ENCODE measurements at regions not wholly inside any gene's neighbourhood (a gene's known extent, or its start where the extent isn't known, plus 50 kb on each side); places are given as distances from the start of the nearest gene placed in this dataset.

GRCh38 chr16:48011878-48012658 lies 143.7 kb downstream of the ABCC12 start:
- no peak overlapping the region for H3K27ac ChIP-seq
- H3K4me3 ChIP-seq = no peak overlapping the region

DNA sequence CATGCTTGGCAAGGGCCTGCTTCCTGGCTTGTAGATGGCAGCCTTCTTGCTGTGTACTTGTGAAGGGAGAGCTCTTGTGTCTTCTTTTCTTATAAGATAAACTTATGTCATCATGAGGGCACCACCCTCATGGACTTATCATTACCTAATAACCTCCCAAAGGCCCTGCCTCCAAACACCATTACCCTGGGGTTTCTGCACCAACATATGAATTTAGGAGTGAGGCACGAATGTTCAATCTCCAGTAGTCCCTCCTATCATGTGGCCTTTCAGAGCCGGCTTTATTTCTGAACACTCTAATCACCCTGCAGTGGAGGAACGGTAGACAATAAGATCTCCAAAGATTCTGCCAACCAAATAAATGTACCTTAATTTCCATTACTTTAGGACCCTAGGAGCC lies 144.3 kb downstream of the ABCC12 start:
- H3K27ac ChIP-seq = no peak overlapping the region
- H3K4me3 ChIP-seq = no peak overlapping the region

DNA sequence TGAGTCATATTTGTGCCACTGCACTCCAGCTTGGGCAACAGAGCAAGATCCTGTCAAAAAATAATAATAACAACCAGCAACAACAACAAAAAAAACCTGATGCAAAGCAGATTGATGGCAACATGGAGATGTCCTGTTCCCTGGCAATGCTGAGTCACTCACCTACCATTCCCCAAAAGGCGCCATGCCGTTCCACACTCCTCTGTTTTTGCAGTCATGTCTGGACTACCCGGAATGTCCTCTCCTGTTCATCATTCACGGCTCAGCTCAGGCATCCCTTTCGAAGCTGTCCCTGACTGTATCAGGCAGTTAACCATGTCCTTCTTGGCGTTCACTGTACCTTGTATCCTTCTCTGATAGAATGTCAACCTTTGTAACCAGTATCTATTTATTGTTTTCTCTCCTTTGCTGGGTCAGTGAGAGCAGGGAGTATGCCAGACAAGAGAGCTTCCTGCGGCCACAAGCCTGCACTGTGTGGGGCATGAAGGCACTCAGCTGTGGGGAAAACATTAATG lies 147.7 kb downstream of the ABCC12 start:
- H3K4me3 ChIP-seq = no peak overlapping the region

DNA sequence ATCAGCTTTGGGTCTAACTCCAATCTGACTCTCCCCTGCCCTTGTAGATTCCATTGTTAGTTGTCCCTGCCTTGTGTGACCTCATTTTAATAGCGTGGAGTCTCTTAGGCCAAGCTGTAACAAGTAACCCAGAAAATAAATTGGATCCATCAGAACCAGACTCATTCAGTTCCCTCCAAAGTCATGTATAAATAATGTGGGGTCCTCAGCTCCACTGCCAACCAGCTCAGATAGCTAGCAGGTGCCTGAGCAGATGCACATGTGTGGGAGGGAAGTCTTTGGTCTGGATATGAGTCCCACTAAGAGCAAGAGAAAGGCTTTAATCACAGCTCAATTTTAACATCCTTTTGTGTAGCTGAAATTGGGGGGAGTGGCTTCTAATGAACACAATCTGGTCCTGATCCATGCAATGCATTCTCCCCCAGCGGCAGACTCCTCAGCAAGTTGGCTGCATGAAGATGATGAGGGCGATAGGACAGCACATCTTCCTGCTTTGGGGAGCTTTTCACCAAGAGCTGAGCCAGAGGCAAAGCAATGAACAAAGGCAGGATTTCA lies 151.6 kb downstream of the ABCC12 start:
- no peak overlapping the region for H3K27ac ChIP-seq
- H3K4me3 ChIP-seq = no peak overlapping the region

More for the DNA sequence above, 147.7 kb downstream of the ABCC12 start:
- H3K27ac ChIP-seq = no peak overlapping the region

DNA sequence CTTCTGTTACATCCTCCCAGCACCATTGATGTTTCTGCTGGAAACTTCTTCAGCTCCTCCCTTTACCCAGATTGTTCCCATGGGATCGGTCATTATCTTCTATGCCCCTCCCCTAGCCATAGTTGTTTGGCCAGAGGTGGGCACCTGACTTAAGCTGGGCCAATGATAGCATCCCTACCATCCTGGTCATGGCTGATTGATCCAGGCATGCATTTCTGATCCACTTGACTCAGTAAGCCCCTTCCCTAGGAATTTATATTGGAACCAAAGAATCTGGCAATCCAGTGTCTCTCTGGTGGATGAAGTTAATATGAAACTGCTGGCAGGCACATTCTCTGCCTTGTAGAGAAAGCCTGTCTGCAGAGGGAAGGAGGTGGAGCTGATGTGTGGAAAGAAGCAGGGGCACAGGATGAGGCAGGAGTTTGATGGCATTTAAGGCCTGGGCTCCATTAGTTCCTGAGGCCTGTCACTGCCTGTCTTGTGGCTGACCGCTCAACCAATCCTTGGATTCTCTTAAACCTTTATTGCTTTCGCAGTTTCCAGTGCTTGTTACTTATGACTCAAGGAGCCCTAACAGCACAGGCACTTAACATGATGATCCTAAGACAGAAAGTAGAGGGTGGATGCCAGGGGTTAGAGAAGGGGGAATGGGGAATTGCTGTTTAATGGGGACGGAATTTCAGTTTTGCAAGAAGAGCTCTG lies 152.4 kb downstream of the ABCC12 start:
- Histone ChIP-seq H3K4me3 (no peak overlapping the region), H3K27ac (no peak overlapping the region)

DNA sequence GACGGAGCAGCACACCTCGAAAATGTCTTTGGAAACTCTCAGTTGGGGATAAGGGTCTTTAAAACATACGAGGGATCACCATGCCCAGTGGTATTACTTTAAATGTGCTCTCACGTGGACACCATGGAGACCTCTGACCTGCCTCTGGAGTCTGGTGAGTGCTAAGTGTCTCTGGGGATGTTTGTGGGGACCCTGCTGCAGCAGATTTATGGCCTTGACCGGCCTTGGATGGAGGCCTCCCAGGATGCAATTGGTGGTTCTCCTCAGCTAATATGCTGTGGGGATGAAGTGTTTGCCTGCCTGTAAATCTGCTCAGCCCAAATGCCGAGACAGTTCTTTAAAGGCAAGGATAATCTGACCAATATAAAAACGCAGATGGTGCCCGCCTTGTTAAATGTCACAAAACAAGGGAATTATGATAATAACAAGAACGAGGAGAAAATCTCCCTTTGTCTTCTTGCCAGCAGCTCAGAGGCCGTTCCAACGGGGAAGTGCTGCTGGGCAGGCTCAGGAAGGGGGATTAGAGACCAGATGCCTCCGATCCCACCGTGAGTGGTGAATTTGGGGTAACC lies 154.4 kb downstream of the ABCC12 start:
- Histone ChIP-seq H3K27ac (no peak overlapping the region), H3K4me3 (no peak overlapping the region)

- Histone ChIP-seq H3K4me3 (no peak overlapping the region), H3K27ac (no peak overlapping the region)
Measured at GRCh38 chr16:48000622-48001021, 155.2 kb downstream of the ABCC12 start.

DNA sequence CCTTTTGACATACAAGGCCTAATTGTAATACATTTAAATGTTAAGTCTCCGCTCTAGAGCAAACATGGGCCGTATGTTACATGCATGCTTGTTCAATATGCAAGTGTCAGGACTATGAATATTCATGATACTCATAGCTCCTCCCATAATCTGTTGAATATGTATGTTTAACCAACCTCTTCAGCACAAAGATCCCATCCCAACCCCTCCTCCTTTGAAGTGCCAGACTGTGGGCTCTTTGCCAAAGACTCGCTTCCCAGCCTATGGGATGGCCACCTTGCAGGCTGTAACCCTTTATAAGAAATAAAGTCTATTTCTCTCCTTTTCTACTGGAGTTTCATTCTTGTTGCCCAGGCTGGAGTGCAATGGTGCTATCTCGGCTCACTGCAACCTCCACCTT lies 156.2 kb downstream of the ABCC12 start:
- Histone ChIP-seq H3K27ac (no peak overlapping the region), H3K4me3 (no peak overlapping the region)

DNA sequence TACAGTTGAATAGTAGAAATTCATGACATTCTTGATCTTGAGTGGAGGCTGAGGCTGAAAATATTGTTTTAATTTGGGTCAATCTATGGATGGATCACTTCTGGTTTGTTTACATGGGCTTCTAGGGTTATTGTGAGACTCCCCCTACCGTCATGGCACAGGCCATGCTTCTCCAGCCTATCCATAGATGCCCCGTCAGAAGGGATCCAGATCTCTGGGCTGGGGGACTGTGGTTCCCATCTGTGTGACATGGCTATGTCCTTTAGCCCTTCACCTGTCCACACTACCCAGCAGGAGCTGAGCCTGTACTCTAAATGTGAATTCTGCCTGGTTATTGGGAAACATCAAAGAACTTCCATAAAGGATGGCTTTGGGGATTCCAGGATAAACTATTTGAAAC lies 160.4 kb downstream of the ABCC12 start:
- Histone ChIP-seq H3K4me3 (no peak overlapping the region), H3K27ac (no peak overlapping the region)

DNA sequence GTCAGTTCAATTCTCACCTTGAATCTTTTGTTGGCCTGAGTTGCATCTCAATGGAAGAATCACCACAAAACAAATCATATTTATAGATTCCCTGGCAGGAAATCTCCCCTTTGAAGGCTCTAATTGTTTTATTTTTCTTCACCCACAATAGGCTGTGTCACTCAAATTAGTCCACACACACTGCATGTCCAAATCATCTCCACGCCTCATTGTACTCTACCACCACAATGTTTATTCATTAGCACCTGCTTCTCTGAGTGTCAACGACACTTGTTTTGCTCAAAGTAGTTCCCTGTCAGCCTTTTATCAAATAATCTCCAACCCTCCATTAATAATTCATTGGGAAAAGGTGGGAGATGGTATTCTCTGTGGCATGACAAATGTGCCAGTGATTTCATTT lies 164.3 kb downstream of the ABCC12 start:
- Histone ChIP-seq H3K4me3 (no peak overlapping the region), H3K27ac (no peak overlapping the region)

GRCh38 chr16:47990676-47991075 lies 165.1 kb downstream of the ABCC12 start:
- Histone ChIP-seq H3K4me3 (no peak overlapping the region), H3K27ac (no peak overlapping the region)

- H3K27ac ChIP-seq = no peak overlapping the region
- H3K4me3 ChIP-seq = no peak overlapping the region
Measured at GRCh38 chr16:47987136-47987535, 168.7 kb downstream of the ABCC12 start.

GRCh38 chr16:47986031-47986430 lies 169.8 kb downstream of the ABCC12 start:
- no peak overlapping the region for H3K4me3 ChIP-seq
- no peak overlapping the region for H3K27ac ChIP-seq

GRCh38 chr16:47984669-47985068 lies 171.1 kb downstream of the ABCC12 start:
- Histone ChIP-seq H3K4me3 (no peak overlapping the region), H3K27ac (no peak overlapping the region)

GRCh38 chr16:47983999-47984580 lies 171.7 kb downstream of the ABCC12 start:
- H3K27ac ChIP-seq = no peak overlapping the region
- no peak overlapping the region for H3K4me3 ChIP-seq

GRCh38 chr16:47980212-47980611 lies 175.6 kb downstream of the ABCC12 start:
- Histone ChIP-seq H3K27ac (no peak overlapping the region), H3K4me3 (no peak overlapping the region)

- Histone ChIP-seq H3K27ac (no peak overlapping the region), H3K4me3 (no peak overlapping the region)
Measured at GRCh38 chr16:47979616-47980182, 176.1 kb downstream of the ABCC12 start.

- H3K4me3 ChIP-seq = no peak overlapping the region
- no peak overlapping the region for H3K27ac ChIP-seq
Measured at GRCh38 chr16:47979164-47979520, 176.7 kb downstream of the ABCC12 start.

DNA sequence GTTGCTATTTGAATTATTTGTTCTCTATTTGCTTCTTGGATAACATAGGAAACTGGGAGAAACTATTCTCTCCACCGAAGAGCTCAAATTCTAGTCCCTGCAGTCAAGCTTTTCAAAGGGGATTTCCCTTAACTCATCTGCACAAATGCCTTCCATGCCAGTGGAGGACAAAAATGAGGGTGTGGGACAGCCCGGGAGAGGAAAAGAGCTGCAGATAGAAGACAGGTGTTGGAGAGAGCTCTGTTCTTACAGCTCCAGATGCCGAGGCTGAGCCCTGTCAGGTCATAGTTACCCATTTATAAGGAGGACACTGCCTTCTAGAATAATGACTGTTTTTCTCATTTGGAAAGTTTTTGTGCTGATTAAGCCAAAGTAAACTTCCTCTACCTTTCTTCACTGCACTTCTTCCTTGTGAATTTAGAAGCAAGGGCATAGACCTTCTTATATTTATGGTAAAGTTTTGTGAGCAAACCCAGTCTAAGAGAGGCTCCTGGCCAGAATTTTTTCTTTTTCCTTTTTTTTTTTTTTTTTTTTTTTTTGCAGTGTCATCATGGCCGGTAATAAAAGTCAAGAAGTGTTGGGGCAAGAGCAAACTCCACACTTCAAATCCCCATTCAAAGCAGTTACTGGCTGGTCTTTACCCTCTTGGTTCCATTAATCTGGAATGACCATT lies 177.2 kb downstream of the ABCC12 start:
- H3K4me3 ChIP-seq = no peak overlapping the region
- H3K27ac ChIP-seq = no peak overlapping the region
